CD4-positive, alpha-beta T cell (primary cell): ENCODE measurements at regions not wholly inside any gene's neighbourhood (a gene's known extent, or its start where the extent isn't known, plus 50 kb on each side); places are given as distances from the start of the nearest gene placed in this dataset.

ENCODE experiments used
- ATAC-seq: fragments of 200-7000 bp; cut with Tn5 transposase; one replicate; pipeline ENCODE4 v1.10.0; 2022; ENCODE audit warnings: mild to moderate bottlenecking; ENCODE audit not compliant: poor library complexity
- CTCF ChIA-PET: fragments of 350-600 bp; sonication (Branson Sonifier 250); formaldehyde crosslinking; loops from one replicate; lab custom pipeline; 2021; ENCODE audit warnings: antibody characterized with exemption, inconsistent platforms; lab: Charles Lee
- POLR2A ChIA-PET: fragments of 350-600 bp; sonication (Branson Sonifier 250); formaldehyde crosslinking; loops from one replicate; lab custom pipeline; 2021; ENCODE audit warnings: antibody characterized with exemption, inconsistent platforms; lab: Charles Lee
- DNase-seq, 14 experiments: peaks; one replicate each; pipeline ENCODE4 v3.0.0-alpha.2; 2013 to 2020; ENCODE audit warnings: mixed read lengths in 2 of 14
- H3K27ac ChIP-seq, 2 donors: one replicate each; pipeline versions ENCODE4 v1.5.1 to v1.7.0; 2013; ENCODE audit warnings: low read length in 2 of 2, low read depth in 1 of 2, mild to moderate bottlenecking in 1 of 2
- H3K27me3 ChIP-seq, 2 experiments: 1 replicate in 1 of 2; 2 replicates in 1 of 2; pipeline versions ENCODE4 v1.6.1 to v1.7.0; 2013; ENCODE audit warnings: low read length in 2 of 2, control low read depth in 1 of 2, mild to moderate bottlenecking in 1 of 2, moderate library complexity in 1 of 2; ENCODE audit not compliant: insufficient read depth in 2 of 2, control insufficient read depth in 1 of 2
- H3K36me3 ChIP-seq: one replicate; pipeline ENCODE4 v1.6.1; 2013; ENCODE audit warnings: low read length, control low read depth; ENCODE audit not compliant: insufficient read depth
- H3K4me1 ChIP-seq: one replicate; pipeline ENCODE4 v1.6.1; 2013; ENCODE audit warnings: low read length, control low read depth; ENCODE audit not compliant: insufficient read depth
- H3K4me3 ChIP-seq: one replicate; pipeline ENCODE4 v1.5.1; 2013; ENCODE audit warnings: mild to moderate bottlenecking, low read length, moderate library complexity
- H3K9me3 ChIP-seq, 2 experiments: 1 replicate in 1 of 2; 2 replicates in 1 of 2; pipeline versions ENCODE4 v1.6.1 to v1.7.0; 2013; ENCODE audit warnings: low read length in 2 of 2, mild to moderate bottlenecking in 2 of 2, control low read depth in 1 of 2, moderate library complexity in 1 of 2; ENCODE audit not compliant: control insufficient read depth in 1 of 2, insufficient read depth in 1 of 2
- H3K27ac Mint-ChIP-seq: one replicate; pipeline ENCODE4 v1.8.0; 2020; ENCODE audit warnings: mixed read lengths
- H3K27me3 Mint-ChIP-seq: one replicate; pipeline ENCODE4 v1.8.0; 2021; ENCODE audit warnings: mixed read lengths
- H3K36me3 Mint-ChIP-seq: one replicate; pipeline ENCODE4 v1.8.0; 2021; ENCODE audit warnings: low read depth, mixed read lengths
- H3K4me1 Mint-ChIP-seq: one replicate; pipeline ENCODE4 v1.8.0; 2021; ENCODE audit warnings: low read depth, mixed read lengths
- H3K4me3 Mint-ChIP-seq: one replicate; pipeline ENCODE4 v1.8.0; 2020; ENCODE audit warnings: mild to moderate bottlenecking, mixed read lengths
- H3K9me3 Mint-ChIP-seq: one replicate; pipeline ENCODE4 v1.8.0; 2020; ENCODE audit warnings: mixed read lengths
- intact Hi-C, 2 experiments: fragments of 100-400 bp; cut with DNase I in 1 of 2; cut with micrococcal nuclease in 1 of 2; formaldehyde crosslinking; loops; one replicate each; pipeline versions ENCODE4 v1.15.1 to v1.9.0; 2023 to 2025; cut with DNase I, micrococcal nuclease
- TF ChIP-seq, protein P1 (sequence below): fragments of 200-600 bp; IDR thresholded peaks from one replicate; pipeline ENCODE4 v1.8.0; 2022; ENCODE audit warnings: antibody characterized with exemption, mild to moderate bottlenecking

DNA sequence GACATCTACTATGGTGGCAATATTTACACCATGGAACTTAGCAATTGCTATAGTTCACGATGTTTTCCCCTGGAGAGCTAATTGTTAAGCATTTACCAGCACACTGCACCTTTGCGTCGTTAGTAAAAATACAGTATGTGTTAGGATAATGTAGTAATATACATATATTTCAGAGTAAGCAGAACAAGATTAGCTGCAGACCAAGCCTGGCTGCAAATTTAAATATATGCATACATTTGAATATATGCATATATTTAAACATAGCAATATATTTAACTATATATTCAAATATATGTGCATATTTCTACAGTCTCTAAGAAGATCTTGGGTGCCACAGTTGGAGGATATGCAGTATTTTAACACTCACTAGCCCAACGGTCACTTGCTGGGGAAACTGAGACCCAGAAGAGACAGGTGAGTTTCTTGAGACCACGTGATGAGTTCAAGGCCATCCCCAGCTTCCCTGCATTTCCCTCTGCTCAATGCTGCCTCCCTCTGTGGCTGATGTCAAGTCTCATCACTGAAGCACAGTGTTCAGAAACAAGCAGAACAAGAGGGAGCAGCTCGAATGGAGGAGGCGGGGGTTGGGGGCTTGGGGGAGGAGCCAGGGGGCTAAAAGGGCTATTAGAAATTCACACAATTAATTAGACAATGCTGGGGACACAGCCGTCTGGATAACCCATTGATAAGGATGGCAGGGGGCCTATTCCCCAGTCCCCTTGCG lies 708.0 kb downstream of the MED13L start:
- no peaks in the 10 kb centered on the region for H3K4me1 ChIP-seq
- H3K27ac ChIP-seq, result no peak overlapping the region
- ATAC-seq, result no peak
- Mint-ChIP-seq H3K27ac (no peak overlapping the region), H3K27me3 (no peaks in the 10 kb centered on the region), H3K36me3 (no peaks in the 10 kb centered on the region), H3K4me3 (no peak overlapping the region), H3K4me1 (no peaks in the 10 kb centered on the region), H3K9me3 (peaks cover 2% of the 10 kb centered on the region)
- TF ChIP-seq, protein P1, sequence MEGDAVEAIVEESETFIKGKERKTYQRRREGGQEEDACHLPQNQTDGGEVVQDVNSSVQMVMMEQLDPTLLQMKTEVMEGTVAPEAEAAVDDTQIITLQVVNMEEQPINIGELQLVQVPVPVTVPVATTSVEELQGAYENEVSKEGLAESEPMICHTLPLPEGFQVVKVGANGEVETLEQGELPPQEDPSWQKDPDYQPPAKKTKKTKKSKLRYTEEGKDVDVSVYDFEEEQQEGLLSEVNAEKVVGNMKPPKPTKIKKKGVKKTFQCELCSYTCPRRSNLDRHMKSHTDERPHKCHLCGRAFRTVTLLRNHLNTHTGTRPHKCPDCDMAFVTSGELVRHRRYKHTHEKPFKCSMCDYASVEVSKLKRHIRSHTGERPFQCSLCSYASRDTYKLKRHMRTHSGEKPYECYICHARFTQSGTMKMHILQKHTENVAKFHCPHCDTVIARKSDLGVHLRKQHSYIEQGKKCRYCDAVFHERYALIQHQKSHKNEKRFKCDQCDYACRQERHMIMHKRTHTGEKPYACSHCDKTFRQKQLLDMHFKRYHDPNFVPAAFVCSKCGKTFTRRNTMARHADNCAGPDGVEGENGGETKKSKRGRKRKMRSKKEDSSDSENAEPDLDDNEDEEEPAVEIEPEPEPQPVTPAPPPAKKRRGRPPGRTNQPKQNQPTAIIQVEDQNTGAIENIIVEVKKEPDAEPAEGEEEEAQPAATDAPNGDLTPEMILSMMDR, result no peak
- no peak overlapping the region for H3K4me3 ChIP-seq
- CTCF ChIA-PET, result no interaction called here
- peaks cover 0 to 8% of the 10 kb centered on the region in 2 experiments for H3K9me3 ChIP-seq
- H3K36me3 ChIP-seq, result no peaks in the 10 kb centered on the region
- no peaks in the 10 kb centered on the region for H3K27me3 ChIP-seq
- POLR2A ChIA-PET, result no interaction called here
- intact Hi-C loops, result no loop called here
- no peak for DNase-seq

GRCh38 chr12:115558281-115558680 lies 719.2 kb downstream of the MED13L start:
- intact Hi-C loops, result no loop called here
- ChIA-PET CTCF (no interaction called here), POLR2A (no interaction called here)
- no peak overlapping the region for H3K4me3 ChIP-seq
- H3K4me1 ChIP-seq, result no peaks in the 10 kb centered on the region
- TF ChIP-seq, protein P1, result no peak
- DNase-seq (no peak), ATAC-seq (no peak)
- no peaks in the 10 kb centered on the region for H3K27me3 Mint-ChIP-seq
- no peaks in the 10 kb centered on the region for H3K4me1 Mint-ChIP-seq
- H3K4me3 Mint-ChIP-seq, result no peak overlapping the region
- H3K27ac Mint-ChIP-seq, result no peak overlapping the region
- H3K9me3 ChIP-seq, result peaks cover 0 to 11% of the 10 kb centered on the region in 2 experiments
- H3K27me3 ChIP-seq, result no peaks in the 10 kb centered on the region
- no peak overlapping the region for H3K27ac ChIP-seq
- H3K36me3 Mint-ChIP-seq, result no peaks in the 10 kb centered on the region
- peaks cover 2% of the 10 kb centered on the region for H3K9me3 Mint-ChIP-seq
- H3K36me3 ChIP-seq, result no peaks in the 10 kb centered on the region

GRCh38 chr12:115553622-115554021 lies 723.9 kb downstream of the MED13L start:
- ATAC-seq (no peak), DNase-seq (no peak)
- H3K27me3 ChIP-seq, result no peaks in the 10 kb centered on the region
- ChIA-PET CTCF (no interaction called here), POLR2A (no interaction called here)
- H3K36me3 ChIP-seq, result no peaks in the 10 kb centered on the region
- peaks cover 0 to 4% of the 10 kb centered on the region in 2 experiments for H3K9me3 ChIP-seq
- Mint-ChIP-seq H3K27ac (no peak overlapping the region), H3K4me1 (no peaks in the 10 kb centered on the region), H3K36me3 (no peaks in the 10 kb centered on the region), H3K9me3 (no peaks in the 10 kb centered on the region), H3K4me3 (no peak overlapping the region), H3K27me3 (no peaks in the 10 kb centered on the region)
- H3K27ac ChIP-seq, result no peak overlapping the region
- intact Hi-C loops, result no loop called here
- TF ChIP-seq, protein P1, result no peak
- H3K4me3 ChIP-seq, result no peak overlapping the region
- H3K4me1 ChIP-seq, result no peaks in the 10 kb centered on the region
